Transverse colon (tissue), 4 donors: ENCODE measurements at regions not wholly inside any gene's neighbourhood (a gene's known extent, or its start where the extent isn't known, plus 50 kb on each side); places are given as distances from the start of the nearest gene placed in this dataset.

ENCODE experiments used
- DNase-seq: peaks from one replicate; pipeline ENCODE4 v3.0.0-alpha.2; 2019
- H3K27ac ChIP-seq, 4 donors: fragments of 200-600 bp; sonication (generic); 2 replicates each; pipeline ENCODE4 v1.5.1; 2016 to 2018; ENCODE audit warnings: inconsistent platforms in 4 of 4
- H3K27me3 ChIP-seq: fragments of 200-600 bp; sonication (generic); 2 replicates; pipeline ENCODE4 v1.5.1; 2017; ENCODE audit warnings: inconsistent platforms
- H3K36me3 ChIP-seq, 4 donors: fragments of 200-600 bp; sonication (generic); 2 replicates each; pipeline ENCODE4 v1.5.1; 2017 to 2019; ENCODE audit warnings: inconsistent platforms in 4 of 4
- H3K4me1 ChIP-seq, 4 donors: fragments of 200-600 bp; sonication (generic); 2 replicates each; pipeline ENCODE4 v1.5.1; 2017 to 2020; ENCODE audit warnings: inconsistent platforms in 4 of 4
- H3K4me3 ChIP-seq, 4 donors: fragments of 200-600 bp; sonication (generic); 1 replicate in 1 of 4; 2 replicates in 3 of 4; pipeline versions ENCODE4 v1.5.1 to v1.6.1; 2017 to 2019; ENCODE audit warnings: inconsistent platforms in 4 of 4
- H3K9me3 ChIP-seq, 2 donors: fragments of 200-600 bp; sonication (generic); 2 replicates each; pipeline ENCODE4 v1.5.1; 2017 to 2019; ENCODE audit warnings: inconsistent platforms in 2 of 2
- CTCF ChIP-seq, 5 experiments: fragments of 200-600 bp in 3 of 5; fragments of 450-650 bp in 2 of 5; sonication (generic) in 3 of 5; IDR thresholded peaks; 1 replicate in 2 of 5; 2 replicates in 3 of 5; pipeline ENCODE4 v1.5.1; 2016 to 2017; ENCODE audit warnings: antibody characterized with exemption in 5 of 5, inconsistent platforms in 3 of 5, mild to moderate bottlenecking in 2 of 5, moderate library complexity in 1 of 5
- EP300 ChIP-seq: sonication (generic); formaldehyde crosslinking; IDR thresholded peaks from one replicate; pipeline ENCODE4 v1.6.1; 2017; ENCODE audit warnings: antibody characterized with exemption, low read depth
- POLR2A ChIP-seq: fragments of 450-650 bp; IDR thresholded peaks from one replicate; pipeline ENCODE4 v1.6.1; 2016; ENCODE audit warnings: antibody characterized with exemption, mild to moderate bottlenecking, moderate library complexity
- POLR2AphosphoS5 ChIP-seq, 3 donors: sonication (generic); formaldehyde crosslinking; IDR thresholded peaks; one replicate each; pipeline ENCODE4 v1.6.1; 2016; ENCODE audit warnings: antibody characterized with exemption in 3 of 3
- WGBS, 2 donors: methylation state at CpG; one replicate each; pipeline ENCODE4 v1.1.5; 2018; ENCODE audit warnings: low coverage in 1 of 2; 5-methylcytosine and 5-hydroxymethylcytosine counted together
- in situ Hi-C, 4 donors: fragments of 200-750 bp; cut with MboI; loops; one replicate each; pipeline versions ENCODE4 v1.15.0 to v1.15.1; 2017; ENCODE audit warnings: low sequenced_read_pairs in 3 of 4, low pct_ligation_motif_present in 1 of 4, low pct_unique_long_range_greater_than_20kb in 1 of 4
- intact Hi-C: fragments of 100-400 bp; cut with DNase I; formaldehyde crosslinking; loops from one replicate; pipeline ENCODE4 v1.15.1; 2023; ENCODE audit warnings: low total_unique reads

GRCh38 chr20:48003021-48003420, 217.7 kb upstream of the SULF2 start:
- Histone ChIP-seq H3K27ac (no peak overlapping the region), H3K27me3 (no peaks in the 10 kb centered on the region), H3K4me3 (no peak overlapping the region), H3K4me1 (peaks cover 0 to 3% (median 0%) of the 10 kb centered on the region in 4 donors), H3K36me3 (no peaks in the 10 kb centered on the region), H3K9me3 (no peaks in the 10 kb centered on the region)
- intact Hi-C loops (no loop called here), in situ Hi-C loops (no loop called here)
- DNase-seq, result no peak
- no peak for TF ChIP-seq POLR2A
- TF ChIP-seq CTCF (IDR thresholded peaks at IDR 0.05), result no peak
- TF ChIP-seq POLR2AphosphoS5 (IDR thresholded peaks at IDR 0.05), result no peak
- TF ChIP-seq EP300, result no peak
- 77 to 88% methylated on average over 1 to 2 of the region's 2 CpGs for WGBS, 2 donors

- Histone ChIP-seq H3K27me3 (no peaks in the 10 kb centered on the region), H3K4me1 (peaks cover 0 to 3% (median 0%) of the 10 kb centered on the region in 4 donors), H3K36me3 (no peaks in the 10 kb centered on the region), H3K9me3 (no peaks in the 10 kb centered on the region), H3K4me3 (no peak overlapping the region), H3K27ac (no peak overlapping the region)
- intact Hi-C loops, result no loop called here
- TF ChIP-seq CTCF (IDR thresholded peaks at IDR 0.05) (no peak), POLR2AphosphoS5 (IDR thresholded peaks at IDR 0.05) (no peak), EP300 (no peak), POLR2A (no peak)
- DNase-seq, result no peak
- WGBS, 2 donors, result 55 to 56% methylated on average over 2 of the region's 2 CpGs
- in situ Hi-C loops, result no loop called here
These were observed 217.3 kb upstream of the SULF2 start for GRCh38 chr20:48002517-48002970.

- H3K27me3 ChIP-seq, result no peaks in the 10 kb centered on the region
- intact Hi-C loops, result no loop called here
These were observed 213.9 kb upstream of the SULF2 start for GRCh38 chr20:47999166-47999565.

GRCh38 chr20:47998736-47999135, 213.5 kb upstream of the SULF2 start:
- DNase-seq, result no peak
- Histone ChIP-seq H3K4me1 (no peaks in the 10 kb centered on the region), H3K9me3 (peaks cover 0 to under 1% of the 10 kb centered on the region in 2 donors), H3K27ac (no peak overlapping the region), H3K27me3 (no peaks in the 10 kb centered on the region), H3K4me3 (no peak overlapping the region), H3K36me3 (no peaks in the 10 kb centered on the region)
- intact Hi-C loops (no loop called here), in situ Hi-C loops (no loop called here)
- TF ChIP-seq POLR2A (no peak), POLR2AphosphoS5 (IDR thresholded peaks at IDR 0.05) (no peak), CTCF (IDR thresholded peaks at IDR 0.05) (no peak), EP300 (no peak)
- 95% methylated on average over 5 of the region's 5 CpGs; no CpG with 5 or more reads in 1 of the 2 donors for WGBS, 2 donors

More at GRCh38 chr20:47999166-47999565, 213.9 kb upstream of the SULF2 start:
- DNase-seq, result no peak
- H3K9me3 ChIP-seq, result no peaks in the 10 kb centered on the region
- TF ChIP-seq CTCF (IDR thresholded peaks at IDR 0.05), result no peak
- no peak for TF ChIP-seq POLR2A
- TF ChIP-seq EP300, result no peak
- no peak for TF ChIP-seq POLR2AphosphoS5 (IDR thresholded peaks at IDR 0.05)
- H3K4me3 ChIP-seq, result no peak overlapping the region
- H3K4me1 ChIP-seq, result no peaks in the 10 kb centered on the region
- in situ Hi-C loops, result no loop called here
- H3K36me3 ChIP-seq, result no peaks in the 10 kb centered on the region
- no peak overlapping the region for H3K27ac ChIP-seq
